Dermis microvascular lymphatic vessel endothelial cell (primary cell): ENCODE measurements at regions not wholly inside any gene's neighbourhood (a gene's known extent, or its start where the extent isn't known, plus 50 kb on each side); places are given as distances from the start of the nearest gene placed in this dataset.
"Not testable (repeated sequence)": the region's sequence is repeated elsewhere in the genome, so short reads cannot be mapped to it uniquely, and the experiment has no call there.

Source experiments
- DNase-seq, 2 donors: peaks; one replicate each; pipeline versions ENCODE4 v3.0.0 to v3.0.0-alpha.2; 2010; ENCODE audit warnings: low read depth in 2 of 2

DNA sequence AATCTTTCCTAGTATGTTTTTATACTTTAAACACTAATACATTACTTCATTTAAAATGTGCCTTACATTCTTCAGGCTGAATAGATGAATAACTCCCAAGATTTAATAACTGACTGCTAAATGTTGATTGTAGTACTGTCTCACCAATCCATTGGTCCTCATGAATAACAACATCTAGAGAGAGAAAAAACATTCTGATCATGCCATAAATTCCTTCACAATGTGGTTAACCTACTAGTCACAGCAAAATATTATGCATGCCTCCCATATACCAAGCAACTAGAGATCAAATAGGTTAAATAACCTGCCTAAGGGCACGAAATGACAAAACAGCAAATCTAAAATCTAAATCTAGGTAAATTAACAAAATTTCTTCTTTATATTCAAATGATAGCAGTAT, 66.2 kb downstream of the SYT15 start:
- DNase-seq: not testable (repeated sequence)

DNA sequence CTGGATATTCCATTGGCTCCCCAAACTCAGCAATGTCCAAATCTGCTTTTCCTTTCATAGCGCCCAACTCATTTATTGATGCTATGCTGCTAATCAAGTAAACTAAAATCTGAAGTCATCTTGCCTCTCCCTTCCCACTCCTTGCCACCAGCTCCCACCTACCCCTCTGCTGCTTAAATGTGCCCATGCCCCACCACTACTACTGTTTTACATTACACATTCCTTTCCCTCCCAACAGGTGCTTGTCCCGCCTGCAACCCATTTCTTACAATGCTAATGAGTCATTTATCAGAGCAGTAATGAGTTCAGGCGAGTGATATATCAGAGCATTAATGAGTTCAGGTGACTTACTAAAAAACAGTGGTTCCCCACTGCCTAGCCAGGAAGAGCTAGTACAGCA, 67.2 kb downstream of the SYT15 start:
- not testable (repeated sequence) for DNase-seq

DNA sequence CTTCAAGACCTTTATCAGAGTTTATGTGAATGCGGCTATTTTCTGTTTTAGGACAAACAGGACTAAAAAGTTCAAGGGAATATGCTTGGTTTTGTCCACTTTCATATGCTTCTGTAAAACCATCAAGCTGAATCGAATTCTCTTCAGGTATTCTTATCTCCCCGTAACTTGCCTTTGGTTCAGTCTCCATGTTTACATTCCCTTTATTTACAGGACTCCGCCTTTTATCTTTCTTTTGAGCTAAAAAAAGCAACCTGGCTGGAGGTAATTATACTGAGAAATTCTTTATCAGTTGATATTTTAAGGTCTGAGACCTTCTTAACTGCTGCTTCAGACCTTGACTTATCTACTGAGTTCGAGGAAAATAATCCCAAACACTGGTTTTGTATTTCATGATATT, 72.0 kb downstream of the SYT15 start:
- not testable (repeated sequence) for DNase-seq

DNA sequence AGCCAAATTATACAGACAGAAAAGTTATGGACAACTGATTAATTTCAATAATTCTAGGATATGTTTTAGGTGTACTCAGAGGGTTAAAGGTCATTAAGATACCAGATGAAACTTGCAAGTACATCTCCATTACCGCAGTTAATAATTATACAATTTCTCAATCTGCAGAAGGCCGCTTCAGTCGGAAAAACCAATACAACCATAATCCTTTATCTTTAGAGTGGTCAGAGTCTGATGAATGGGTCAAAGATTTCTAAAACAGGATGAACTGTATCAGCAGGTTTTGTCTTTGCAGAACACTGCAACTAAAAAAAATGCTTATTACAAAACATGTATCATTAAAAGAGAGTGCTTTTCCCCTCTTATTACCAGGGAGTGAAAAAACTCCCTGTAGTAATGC, 78.5 kb downstream of the SYT15 start:
- DNase-seq: not testable (repeated sequence)

DNA sequence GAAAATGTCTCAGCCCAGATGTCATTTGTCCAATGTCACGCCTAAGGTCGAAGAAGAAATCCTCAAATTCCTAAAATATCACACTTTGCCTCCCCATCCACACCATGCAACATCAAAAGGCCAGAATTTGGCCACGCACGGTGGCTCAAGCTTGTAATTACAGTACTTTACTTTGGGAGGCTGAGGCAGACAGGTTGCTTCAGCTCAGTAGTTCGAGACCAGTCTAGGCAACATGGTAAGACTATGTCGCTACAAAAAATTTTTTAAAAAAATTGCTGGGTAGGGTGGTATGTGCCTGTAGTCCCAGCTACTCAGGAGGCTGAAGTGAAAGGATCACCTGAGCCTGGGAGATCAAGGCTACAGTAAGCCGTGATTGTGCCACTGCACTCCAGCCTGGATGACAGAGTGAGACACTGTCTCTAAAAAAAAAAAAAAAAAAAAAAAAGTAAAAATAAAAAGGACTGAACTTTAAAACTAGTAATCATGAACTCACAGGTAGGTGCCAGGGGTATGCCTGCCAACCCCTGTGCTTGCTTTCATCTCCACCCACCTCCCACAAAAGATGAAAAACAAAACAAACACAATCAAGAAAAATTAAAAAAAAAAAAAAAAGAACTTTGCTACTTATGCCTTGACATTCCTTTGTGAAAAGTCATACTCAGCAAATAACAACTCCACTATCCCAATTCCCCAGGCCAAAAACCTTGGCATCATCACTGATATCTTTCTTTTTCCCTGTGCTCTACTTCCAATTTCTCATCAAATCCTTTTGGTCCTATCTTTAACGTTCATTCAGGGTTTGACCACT, 81.3 kb downstream of the SYT15 start:
- not testable (repeated sequence) for DNase-seq

DNA sequence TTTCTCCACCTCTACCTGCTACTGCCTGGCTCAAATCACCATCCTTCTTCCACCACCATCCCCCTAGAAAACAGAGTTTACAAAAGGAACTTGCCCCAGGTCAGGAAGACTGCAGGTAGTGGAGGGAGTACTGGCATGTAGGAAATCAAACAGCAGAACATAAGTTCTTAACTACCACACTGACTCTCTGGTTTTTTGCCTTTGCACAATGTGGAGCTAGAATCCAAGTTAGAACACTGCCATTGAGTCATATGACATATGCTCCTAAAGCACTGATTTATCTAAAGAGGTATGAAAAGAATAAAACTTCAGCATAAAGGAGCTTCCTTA, 81.9 kb downstream of the SYT15 start:
- DNase-seq: not testable (repeated sequence)

DNA sequence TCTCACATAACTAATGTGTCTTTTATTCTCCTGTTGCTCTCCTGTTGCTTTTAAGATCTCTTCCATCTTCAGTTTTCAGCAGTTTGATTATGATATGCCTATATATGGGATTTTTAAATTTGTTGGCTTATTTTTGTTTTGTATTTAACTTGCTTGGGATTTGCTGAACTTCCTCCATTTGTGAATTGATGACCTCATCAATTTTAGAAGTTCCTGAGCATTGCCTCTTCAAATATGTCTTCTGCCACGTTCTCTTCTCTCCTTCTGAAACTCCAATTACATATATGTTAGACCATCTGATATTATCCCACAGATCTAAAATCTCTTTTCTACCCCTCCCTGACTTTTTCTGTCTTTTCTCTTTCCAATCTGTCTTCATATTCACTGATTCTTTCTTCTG, 86.6 kb downstream of the SYT15 start:
- not testable (repeated sequence) for DNase-seq

DNA sequence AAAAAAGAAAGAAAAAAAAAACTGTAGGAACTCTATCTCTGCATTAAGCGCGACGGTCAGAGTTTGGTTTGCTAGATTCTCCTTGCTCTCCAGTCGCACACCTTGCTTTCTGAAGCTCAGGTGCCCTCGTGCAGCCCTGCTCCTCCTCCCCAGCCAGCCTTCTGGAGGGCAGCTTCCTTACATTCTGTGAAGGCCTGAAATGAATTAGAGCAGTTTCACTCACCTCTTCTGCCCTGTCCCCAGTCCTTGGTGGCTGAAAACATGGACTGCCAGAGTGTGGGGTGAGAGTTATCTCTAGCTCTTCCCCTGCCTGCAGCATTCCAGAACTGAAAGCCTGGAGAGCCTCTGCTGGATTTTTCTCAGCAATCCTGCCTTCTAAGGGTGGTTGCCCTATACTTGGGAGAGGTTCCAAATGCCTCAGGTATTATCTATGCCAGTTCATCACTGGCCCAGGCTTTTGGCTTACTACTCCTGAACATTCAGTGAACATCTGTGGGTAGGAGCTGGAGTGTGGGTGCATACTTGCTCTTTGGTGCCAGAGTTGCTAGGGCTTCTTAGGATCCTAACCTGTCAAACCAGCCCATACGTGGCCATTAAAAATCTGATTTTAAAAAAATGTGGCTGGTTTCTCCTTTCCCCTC, 89.5 kb downstream of the SYT15 start:
- DNase-seq: not testable (repeated sequence)

DNA sequence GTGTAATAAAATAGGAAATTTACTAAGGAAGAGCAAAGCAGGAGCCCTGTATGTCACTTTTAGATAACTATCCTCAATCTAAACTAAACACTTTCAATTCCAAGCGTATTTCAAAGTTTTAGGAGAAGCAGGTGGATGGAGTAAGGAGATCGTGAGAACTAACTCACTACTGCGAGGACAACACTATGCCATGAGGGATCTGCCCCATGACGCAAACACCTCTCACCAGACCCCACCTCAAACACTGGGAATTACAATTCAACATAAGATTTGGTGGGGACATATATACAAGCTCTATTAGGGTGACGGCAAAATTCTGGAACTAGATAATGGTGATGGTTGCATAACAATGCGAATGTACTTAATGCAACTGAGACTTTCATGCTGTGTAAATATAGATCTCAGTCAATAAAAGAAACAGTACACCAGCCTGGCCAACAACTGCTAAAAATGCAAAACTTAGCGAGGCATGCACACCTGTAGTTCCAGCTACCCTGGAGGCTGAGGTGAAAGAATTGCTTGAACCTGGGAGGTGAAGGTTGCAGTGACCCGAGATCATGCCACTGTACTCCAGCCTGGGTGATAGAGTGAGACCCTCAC, 99.0 kb downstream of the SYT15 start:
- DNase-seq: not testable (repeated sequence)

DNA sequence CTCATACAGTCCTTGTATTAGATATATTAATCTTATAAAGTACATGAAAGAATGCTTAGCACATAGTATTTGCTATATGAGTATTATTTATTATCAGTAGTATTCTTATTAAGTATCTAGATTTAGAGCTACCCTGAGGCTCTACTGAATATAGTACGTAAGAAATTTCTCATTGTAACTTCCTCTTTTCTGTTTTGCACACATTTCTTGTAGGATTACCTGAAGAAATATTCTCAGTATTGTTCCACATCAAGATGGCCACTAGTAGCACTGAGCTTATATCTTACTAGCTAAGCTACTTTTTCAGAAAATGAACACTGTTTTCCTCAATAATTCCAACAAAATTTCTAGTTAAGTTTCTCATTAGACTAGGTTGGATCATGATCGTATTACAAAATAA, 112.5 kb downstream of the SYT15 start:
- DNase-seq: not testable (repeated sequence)

DNA sequence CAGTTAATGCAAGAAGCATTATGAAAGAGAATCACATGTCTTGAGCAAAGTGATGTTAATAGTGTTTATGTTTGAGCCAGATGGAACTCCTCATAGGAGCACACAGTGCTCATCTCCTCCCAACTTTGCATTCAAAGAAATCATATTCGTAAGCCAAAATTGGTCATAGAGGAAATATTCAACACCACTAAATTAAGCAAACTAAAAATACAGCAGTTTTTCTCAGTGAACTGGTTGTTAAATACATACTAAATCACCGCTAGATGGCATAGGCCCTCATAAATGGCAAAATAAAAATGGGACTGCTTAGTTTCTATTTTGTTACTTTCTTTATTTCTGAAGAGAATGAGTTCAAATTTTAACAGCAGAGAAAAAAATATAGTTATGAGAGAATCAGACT, 114.3 kb downstream of the SYT15 start:
- not testable (repeated sequence) for DNase-seq

DNA sequence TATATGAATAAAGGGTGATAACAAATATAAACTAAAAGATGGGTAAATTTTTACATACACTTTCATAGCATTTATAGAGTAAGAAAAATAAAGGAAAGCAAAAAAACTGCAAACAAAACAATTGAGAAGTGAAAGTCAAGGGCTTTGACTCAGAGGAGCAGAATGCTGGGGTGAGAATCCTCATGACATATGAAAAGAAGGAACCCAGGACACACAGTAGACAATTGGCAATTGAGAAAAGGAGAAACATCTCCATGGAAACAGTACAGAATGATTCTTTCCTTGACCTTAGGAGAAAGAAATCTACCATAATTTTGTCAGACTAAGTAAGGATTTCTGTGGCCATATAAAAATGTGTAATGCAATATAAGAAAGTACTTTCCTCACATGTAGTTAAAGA, 138.3 kb downstream of the SYT15 start:
- DNase-seq: not testable (repeated sequence)

DNA sequence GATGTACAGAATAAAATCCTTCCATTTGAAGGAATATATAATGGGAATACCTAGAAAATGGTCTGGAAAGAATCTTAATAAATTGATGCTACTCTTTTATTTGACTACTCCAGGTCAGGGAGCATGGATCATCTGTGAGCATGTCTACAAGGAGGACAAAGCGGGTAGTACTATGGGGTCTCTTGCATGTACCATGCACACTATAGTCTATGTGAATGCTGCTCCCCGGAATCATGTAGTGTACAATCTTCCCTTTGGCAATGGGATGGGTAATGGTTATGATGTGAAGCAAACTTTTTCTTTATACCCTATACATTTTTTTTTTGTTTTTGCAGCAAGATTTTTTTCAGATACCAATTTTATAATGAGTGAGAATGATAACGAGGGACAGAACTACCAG, 139.1 kb downstream of the SYT15 start:
- DNase-seq: not testable (repeated sequence)

DNA sequence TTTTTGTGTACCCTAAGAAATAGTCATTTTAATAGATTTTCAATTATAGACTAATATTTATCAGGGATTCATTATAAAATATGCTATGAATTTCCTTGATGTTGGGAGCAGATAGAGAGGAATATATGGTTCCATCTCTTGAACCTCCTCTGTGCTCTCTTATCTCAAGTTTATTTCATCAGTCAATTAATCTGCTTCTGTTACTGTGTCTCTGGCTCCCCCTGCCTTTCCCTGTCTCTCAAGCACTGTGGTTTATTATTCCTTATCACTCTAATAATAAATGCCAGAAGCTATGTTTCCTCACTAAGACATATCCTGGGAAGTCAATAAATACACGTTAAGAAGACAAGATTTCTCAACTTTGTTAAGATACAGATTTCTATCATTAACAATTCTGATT, 141.5 kb downstream of the SYT15 start:
- peak in 1 of 2 donors; percentile 41 for DNase-seq

DNA sequence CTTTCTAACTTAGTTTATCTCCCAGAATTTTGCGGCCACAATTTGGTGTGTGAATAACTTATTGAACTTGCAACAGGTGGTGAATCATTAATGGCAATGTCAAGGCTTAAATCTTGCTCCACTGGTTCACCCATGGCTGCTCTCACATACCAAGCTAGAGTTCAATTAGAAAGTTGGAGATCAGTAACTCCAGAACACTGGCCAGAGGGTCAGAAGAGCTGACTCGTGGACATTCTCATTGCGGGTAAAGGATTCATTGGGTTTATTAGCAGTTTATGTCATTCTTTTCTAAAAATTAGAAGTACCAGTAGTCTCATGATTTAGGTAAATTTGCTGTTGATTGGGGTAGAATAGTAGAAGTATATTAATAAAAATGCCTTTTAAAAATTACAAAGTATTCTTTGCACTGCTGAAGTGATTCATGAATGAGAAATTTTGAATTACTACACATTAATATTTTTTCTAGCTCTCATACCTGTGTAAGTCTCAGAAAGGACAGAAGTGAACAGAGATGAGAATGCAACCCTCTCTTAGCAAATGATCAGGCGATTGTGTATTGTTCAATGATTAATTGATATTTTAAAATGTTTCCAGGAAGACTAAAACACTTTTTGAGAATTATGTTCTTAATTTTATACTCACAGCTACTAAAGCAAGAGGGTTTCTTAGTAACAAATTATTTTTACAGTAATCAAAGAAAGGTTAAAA, 142.0 kb downstream of the SYT15 start:
- not testable (repeated sequence) for DNase-seq

DNA sequence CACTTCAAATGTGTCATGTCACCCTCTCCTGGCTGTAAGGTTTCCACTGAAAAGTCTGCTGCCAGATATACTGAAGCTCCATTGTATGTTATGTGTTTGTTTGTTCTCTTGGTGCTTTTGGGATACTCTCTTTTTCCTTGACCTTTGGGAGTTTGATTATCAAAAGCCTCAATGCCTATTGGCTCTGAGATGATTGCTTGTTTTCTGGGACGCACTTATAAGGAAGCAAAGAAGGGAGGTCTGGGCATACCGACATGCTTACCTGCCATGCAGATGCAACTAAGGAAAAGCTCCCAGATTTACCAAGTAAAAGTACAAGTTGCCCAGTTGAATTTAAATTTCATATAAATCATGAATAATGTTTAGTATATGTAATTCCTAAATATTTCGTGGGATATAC, 145.3 kb downstream of the SYT15 start:
- not testable (repeated sequence) for DNase-seq

DNA sequence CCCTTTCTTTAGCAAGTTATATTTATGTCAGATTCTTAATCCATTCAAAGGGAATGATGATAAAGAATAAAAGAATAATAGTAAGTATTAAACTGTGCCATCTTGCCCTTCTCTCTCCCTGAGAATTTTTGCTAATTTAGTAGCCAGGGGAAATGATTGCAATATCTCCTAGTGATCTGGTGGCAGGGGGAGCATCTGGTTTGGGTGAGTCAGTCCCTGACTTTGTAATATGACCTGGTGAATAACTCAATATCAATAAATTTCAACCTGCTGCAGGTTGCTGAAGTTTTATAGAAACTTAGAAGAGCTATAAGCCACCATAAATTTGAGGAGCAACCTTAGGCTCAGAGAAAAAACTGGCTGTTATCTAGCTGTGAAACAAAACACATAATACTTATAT, 149.4 kb downstream of the SYT15 start:
- DNase-seq: not testable (repeated sequence)

DNA sequence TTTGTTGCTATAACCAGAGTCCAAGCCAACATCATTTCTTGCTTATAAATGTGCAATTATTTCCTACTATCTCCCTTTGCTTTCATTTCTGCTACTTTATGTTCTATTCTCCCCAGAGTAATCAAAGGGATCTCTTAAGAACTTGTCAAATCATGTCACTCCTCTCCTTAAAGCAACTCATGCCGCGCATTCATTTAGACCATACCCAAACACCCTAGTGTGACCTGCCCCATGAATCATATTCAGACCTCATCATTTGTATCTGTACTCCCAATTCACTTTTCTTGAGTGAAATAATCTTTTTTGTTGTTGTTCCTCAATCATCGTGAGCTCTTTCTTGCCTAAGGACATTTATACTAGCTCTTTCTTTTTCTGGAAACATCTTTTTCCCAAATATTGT, 151.8 kb downstream of the SYT15 start:
- not testable (repeated sequence) for DNase-seq

DNA sequence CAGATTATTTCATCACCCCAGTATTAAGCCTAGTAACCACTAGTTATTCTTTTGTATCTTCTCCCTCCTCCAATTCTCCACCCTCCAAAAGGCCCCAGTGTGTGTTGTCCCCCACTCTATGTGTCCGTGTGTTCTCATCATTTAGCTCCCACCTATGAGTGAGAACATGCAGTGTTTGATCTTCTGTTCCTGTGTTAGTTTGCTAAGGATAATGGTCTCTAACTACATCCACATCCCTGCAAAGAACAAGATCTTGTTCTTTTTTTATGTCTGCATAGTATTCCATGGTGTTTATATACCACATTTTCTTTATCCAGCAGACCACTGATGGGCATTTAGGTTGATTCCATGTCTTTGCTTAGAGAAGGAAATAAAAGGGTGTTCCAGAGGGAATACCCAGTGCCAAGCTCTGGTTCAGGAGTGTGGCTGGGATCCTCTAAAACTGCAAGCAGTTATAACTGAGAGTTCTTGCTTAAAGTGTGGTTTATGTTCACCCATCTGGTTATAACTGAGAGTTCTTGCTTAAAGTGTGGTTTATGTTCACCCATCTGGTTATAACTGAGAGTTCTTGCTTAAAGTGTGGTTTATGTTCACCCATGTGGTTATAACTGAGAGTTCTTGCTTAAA, 154.8 kb downstream of the SYT15 start:
- DNase-seq: not testable (repeated sequence)

DNA sequence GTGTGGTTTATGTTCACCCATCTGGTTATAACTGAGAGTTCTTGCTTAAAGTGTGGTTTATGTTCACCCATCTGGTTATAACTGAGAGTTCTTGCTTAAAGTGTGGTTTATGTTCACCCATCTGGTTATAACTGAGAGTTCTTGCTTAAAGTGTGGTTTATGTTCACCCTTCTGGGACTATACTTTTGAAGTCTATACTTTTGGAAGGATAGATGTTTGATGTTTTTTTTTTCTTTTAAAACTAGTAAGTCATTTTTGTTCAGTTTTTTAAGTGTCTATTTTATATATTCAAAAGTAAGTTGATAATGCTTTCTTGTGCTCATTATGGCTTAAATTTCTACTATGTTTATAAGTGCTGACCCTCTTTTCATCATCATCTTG, 155.3 kb downstream of the SYT15 start:
- not testable (repeated sequence) for DNase-seq

DNA sequence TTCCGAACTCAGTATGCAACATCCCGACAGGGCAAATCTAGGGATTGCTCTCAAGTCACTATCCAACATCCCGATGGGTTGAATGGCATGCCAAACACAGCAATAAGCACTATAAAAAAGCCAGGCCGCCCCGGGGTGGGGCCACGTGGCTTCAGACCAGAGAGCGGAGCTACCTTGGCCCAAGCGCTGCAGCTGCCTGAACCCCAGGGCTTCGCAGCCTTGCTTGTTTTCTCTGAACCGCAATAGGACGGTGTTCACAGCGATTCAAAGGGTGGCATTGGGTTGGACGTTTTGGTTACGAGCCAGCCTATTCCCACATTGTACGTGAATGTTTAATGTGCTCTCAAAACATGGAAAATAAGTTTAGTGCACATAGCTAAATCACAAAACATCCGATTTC, 161.0 kb downstream of the SYT15 start:
- not testable (repeated sequence) for DNase-seq

DNA sequence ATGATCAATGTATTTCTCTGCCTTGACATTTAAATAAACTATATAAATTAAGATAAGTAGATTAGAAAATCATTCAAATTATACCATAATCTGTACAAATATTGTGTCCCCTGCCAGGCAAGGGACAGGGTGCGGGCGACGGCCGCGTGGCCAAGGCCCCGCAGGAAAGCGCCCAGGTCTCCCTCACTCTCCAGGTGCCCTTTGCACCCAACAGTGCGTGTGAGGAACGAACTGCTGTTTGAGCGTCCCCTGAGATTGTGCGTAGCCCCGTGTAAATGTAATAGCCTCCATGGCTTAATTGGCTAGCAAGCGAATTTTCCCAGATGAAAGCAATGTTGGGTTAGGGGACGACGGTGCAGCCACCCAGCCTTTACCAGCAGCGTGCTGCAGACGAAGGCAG, 161.4 kb downstream of the SYT15 start:
- not testable (repeated sequence) for DNase-seq
